ENCODE measurements at regions not wholly inside any gene's neighbourhood (a gene's known extent, or its start where the extent isn't known, plus 50 kb on each side); places are given as distances from the start of the nearest gene placed in this dataset.
A peak's percentile ranks its signal among the peaks of the same experiment; 100 is the strongest.

DNA sequence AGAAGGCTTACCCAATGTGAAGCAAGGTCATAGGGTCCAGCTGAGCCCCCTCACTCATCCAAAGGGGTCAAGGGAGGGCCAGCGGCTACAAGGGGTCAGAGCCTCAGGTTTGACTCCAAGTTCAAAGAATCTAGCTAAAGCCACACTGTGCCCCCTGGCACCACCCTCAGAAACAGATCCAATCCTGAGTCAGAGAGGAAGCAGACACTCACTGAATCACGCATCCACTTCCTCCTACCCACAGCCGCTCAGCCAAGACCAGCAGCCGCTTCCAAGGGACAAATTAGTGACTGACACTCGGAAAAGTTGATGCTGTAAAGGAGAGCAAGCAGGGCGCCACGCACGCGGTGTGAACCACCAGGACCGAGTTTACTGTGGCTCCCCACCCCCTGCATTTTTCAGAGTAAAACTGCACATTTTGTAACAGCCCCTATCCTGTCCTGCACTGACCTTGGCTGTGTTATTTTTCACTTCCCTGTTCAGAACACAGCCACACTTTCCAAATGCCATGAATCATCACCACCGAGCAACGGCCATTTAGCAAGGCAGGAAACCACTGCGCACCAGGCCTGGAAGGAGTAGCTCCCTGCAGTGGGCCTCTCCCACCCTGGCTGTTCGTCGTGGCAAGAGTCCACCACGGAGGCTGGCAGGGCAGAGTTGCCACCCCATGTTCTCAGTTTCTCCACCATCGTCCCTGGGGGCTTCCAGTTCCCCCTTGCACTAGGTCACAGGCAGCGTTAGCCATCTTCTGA, 147.8 kb downstream of the TOMM20 start (continued):
- TF ChIP-seq CBFA2T2 (conservative IDR thresholded peaks at IDR 0.05), result no peak
- TF ChIP-seq, protein P1, sequence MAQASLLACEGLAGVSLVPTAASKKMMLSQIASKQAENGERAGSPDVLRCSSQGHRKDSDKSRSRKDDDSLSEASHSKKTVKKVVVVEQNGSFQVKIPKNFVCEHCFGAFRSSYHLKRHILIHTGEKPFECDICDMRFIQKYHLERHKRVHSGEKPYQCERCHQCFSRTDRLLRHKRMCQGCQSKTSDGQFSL (CRISPR knock-in tag; IDR thresholded peaks at IDR 0.05), result no peak
- TF ChIP-seq, protein P1 (tag; IDR thresholded peaks at IDR 0.05), result 0 out of 4 replicates have a peak, but pooled peaks of 1 of the 2 experiments have one; percentile 17
- TF ChIP-seq RBM14 (IDR thresholded peaks at IDR 0.05; ENCODE audit: borderline replicate concordance, insufficient read depth, low read depth, low read length), result no peak
- no peak for TF ChIP-seq ZSCAN29 (IDR thresholded peaks at IDR 0.05)
- TF ChIP-seq, protein P2, sequence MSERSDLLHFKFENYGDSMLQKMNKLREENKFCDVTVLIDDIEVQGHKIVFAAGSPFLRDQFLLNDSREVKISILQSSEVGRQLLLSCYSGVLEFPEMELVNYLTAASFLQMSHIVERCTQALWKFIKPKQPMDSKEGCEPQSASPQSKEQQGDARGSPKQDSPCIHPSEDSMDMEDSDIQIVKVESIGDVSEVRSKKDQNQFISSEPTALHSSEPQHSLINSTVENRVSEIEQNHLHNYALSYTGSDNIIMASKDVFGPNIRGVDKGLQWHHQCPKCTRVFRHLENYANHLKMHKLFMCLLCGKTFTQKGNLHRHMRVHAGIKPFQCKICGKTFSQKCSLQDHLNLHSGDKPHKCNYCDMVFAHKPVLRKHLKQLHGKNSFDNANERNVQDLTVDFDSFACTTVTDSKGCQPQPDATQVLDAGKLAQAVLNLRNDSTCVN (CRISPR knock-in tag; IDR thresholded peaks at IDR 0.05), result no peak
- peak; percentile 86 for TF ChIP-seq RNF2 (IDR thresholded peaks at IDR 0.05)
- TF ChIP-seq PHF20 (IDR thresholded peaks at IDR 0.05; ENCODE audit: partially characterized antibody), result no peak
- TF ChIP-seq, protein P3, sequence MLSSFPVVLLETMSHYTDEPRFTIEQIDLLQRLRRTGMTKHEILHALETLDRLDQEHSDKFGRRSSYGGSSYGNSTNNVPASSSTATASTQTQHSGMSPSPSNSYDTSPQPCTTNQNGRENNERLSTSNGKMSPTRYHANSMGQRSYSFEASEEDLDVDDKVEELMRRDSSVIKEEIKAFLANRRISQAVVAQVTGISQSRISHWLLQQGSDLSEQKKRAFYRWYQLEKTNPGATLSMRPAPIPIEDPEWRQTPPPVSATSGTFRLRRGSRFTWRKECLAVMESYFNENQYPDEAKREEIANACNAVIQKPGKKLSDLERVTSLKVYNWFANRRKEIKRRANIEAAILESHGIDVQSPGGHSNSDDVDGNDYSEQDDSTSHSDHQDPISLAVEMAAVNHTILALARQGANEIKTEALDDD (IDR thresholded peaks at IDR 0.05), result no peak
- TF ChIP-seq, protein P4, sequence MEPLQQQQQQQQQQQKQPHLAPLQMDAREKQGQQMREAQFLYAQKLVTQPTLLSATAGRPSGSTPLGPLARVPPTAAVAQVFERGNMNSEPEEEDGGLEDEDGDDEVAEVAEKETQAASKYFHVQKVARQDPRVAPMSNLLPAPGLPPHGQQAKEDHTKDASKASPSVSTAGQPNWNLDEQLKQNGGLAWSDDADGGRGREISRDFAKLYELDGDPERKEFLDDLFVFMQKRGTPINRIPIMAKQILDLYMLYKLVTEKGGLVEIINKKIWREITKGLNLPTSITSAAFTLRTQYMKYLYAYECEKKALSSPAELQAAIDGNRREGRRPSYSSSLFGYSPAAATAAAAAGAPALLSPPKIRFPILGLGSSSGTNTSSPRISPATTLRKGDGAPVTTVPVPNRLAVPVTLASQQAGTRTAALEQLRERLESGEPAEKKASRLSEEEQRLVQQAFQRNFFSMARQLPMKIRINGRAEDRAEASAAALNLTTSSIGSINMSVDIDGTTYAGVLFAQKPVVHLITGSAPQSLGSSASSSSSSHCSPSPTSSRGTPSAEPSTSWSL (CRISPR knock-in tag; IDR thresholded peaks at IDR 0.05; ENCODE audit: borderline replicate concordance), result no peak; the same call in 1 of the 2 replicates
- no peak; the same call in 1 of the 2 replicates for TF ChIP-seq NFIX (CRISPR knock-in tag; IDR thresholded peaks at IDR 0.05; ENCODE audit: low read depth)
- no peak for TF ChIP-seq NR2F6 (CRISPR knock-in tag; IDR thresholded peaks at IDR 0.05)
- TF ChIP-seq, protein P5, sequence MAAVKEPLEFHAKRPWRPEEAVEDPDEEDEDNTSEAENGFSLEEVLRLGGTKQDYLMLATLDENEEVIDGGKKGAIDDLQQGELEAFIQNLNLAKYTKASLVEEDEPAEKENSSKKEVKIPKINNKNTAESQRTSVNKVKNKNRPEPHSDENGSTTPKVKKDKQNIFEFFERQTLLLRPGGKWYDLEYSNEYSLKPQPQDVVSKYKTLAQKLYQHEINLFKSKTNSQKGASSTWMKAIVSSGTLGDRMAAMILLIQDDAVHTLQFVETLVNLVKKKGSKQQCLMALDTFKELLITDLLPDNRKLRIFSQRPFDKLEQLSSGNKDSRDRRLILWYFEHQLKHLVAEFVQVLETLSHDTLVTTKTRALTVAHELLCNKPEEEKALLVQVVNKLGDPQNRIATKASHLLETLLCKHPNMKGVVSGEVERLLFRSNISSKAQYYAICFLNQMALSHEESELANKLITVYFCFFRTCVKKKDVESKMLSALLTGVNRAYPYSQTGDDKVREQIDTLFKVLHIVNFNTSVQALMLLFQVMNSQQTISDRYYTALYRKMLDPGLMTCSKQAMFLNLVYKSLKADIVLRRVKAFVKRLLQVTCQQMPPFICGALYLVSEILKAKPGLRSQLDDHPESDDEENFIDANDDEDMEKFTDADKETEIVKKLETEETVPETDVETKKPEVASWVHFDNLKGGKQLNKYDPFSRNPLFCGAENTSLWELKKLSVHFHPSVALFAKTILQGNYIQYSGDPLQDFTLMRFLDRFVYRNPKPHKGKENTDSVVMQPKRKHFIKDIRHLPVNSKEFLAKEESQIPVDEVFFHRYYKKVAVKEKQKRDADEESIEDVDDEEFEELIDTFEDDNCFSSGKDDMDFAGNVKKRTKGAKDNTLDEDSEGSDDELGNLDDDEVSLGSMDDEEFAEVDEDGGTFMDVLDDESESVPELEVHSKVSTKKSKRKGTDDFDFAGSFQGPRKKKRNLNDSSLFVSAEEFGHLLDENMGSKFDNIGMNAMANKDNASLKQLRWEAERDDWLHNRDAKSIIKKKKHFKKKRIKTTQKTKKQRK (IDR thresholded peaks at IDR 0.05; ENCODE audit: borderline replicate concordance, low read depth, low read length), result no peak
- TF ChIP-seq, protein P6, sequence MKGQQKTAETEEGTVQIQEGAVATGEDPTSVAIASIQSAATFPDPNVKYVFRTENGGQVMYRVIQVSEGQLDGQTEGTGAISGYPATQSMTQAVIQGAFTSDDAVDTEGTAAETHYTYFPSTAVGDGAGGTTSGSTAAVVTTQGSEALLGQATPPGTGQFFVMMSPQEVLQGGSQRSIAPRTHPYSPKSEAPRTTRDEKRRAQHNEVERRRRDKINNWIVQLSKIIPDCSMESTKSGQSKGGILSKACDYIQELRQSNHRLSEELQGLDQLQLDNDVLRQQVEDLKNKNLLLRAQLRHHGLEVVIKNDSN (CRISPR knock-in tag; IDR thresholded peaks at IDR 0.05), result no peak
- TF ChIP-seq NCOA2 (IDR thresholded peaks at IDR 0.05; ENCODE audit: partially characterized antibody in 2 of 2), result no peak
- TF ChIP-seq SOX6 (IDR thresholded peaks at IDR 0.05), result peak; percentile 26; the same call in 1 of the 2 replicates
- TF ChIP-seq EWSR1 (IDR thresholded peaks at IDR 0.05; ENCODE audit: borderline replicate concordance, low read depth, partially characterized antibody), result no peak
- no peak for TF ChIP-seq TAF1 (IDR thresholded peaks at IDR 0.05; ENCODE audit: control insufficient read depth, extremely low read depth, insufficient read depth, low read length, severe bottlenecking)
- TF ChIP-seq RBM22 (IDR thresholded peaks at IDR 0.05; ENCODE audit: low read depth, low read length, poor library complexity, severe bottlenecking), result no peak

All from K562 (cell line).